HepG2 (cell line): ENCODE measurements at regions not wholly inside any gene's neighbourhood (a gene's known extent, or its start where the extent isn't known, plus 50 kb on each side); places are given as distances from the start of the nearest gene placed in this dataset.

ENCODE experiments used
- ASH2L ChIP-seq: fragments of 300-600, 200-600 bp; sonication (generic); IDR thresholded peaks from 2 replicates; pipeline ENCODE4 v1.7.0; 2017; ENCODE audit warnings: low read depth, mild to moderate bottlenecking, moderate library complexity, mixed read lengths, low read length; ENCODE audit not compliant: insufficient read length
- ATF1 ChIP-seq: IDR thresholded peaks from 2 replicates; pipeline ENCODE4 v1.6.1; 2016; ENCODE audit warnings: mild to moderate bottlenecking, control low read depth
- ATF7-NPFF ChIP-seq: sonication (generic); formaldehyde crosslinking; IDR thresholded peaks from 2 replicates; pipeline ENCODE4 v1.8.1; 2023; ENCODE audit warnings: mild to moderate bottlenecking, low read depth, missing genetic modification reagents, moderate library complexity
- BCLAF1 ChIP-seq: fragments of 450-650 bp; IDR thresholded peaks from 2 replicates; pipeline ENCODE4 v1.6.1; 2017; ENCODE audit warnings: mild to moderate bottlenecking
- FOXA3 ChIP-seq: IDR thresholded peaks from 2 replicates; pipeline ENCODE4 v1.6.1; 2016; ENCODE audit warnings: missing genetic modification reagents, missing compliant biosample characterization
- GATAD2A ChIP-seq: IDR thresholded peaks from 2 replicates; pipeline ENCODE4 v1.6.1; 2016
- MED1 ChIP-seq: sonication (generic); formaldehyde crosslinking; IDR thresholded peaks from 2 replicates; pipeline ENCODE4 v1.4.0; 2020; ENCODE audit warnings: missing genetic modification reagents
- NCOA2 ChIP-seq: sonication (generic); formaldehyde crosslinking; IDR thresholded peaks from 2 replicates; pipeline ENCODE4 v1.8.0; 2022; ENCODE audit warnings: inconsistent platforms
- NCOR1 ChIP-seq: fragments of 200-600 bp; sonication (generic); IDR thresholded peaks from 2 replicates; pipeline ENCODE4 v1.7.0; 2017; ENCODE audit warnings: antibody characterized with exemption, low read length, borderline replicate concordance
- SOX13 ChIP-seq, 3 experiments: fragments of 450-650 bp in 1 of 3; sonication (generic) in 1 of 3; formaldehyde crosslinking in 1 of 3; IDR thresholded peaks in 2 of 3; conservative IDR thresholded peaks in 1 of 3; 2 replicates each; pipeline versions ENCODE4 v1.5.0 to v1.6.1; 2016 to 2020; ENCODE audit warnings: antibody characterized with exemption in 1 of 3, mild to moderate bottlenecking in 1 of 3, missing compliant biosample characterization in 1 of 3, missing genetic modification reagents in 1 of 3, moderate library complexity in 1 of 3
- SOX6 ChIP-seq, 2 experiments: fragments of 450-650 bp in 1 of 2; sonication (generic) in 1 of 2; formaldehyde crosslinking in 1 of 2; IDR thresholded peaks; 2 replicates each; pipeline versions ENCODE4 v1.4.0 to v1.6.1; 2017 to 2020; ENCODE audit warnings: antibody characterized with exemption in 1 of 2, mild to moderate bottlenecking in 1 of 2, missing genetic modification reagents in 1 of 2
- TCF7 ChIP-seq: sonication (generic); IDR thresholded peaks from 2 replicates; pipeline ENCODE4 v1.6.1; 2016; ENCODE audit warnings: antibody characterized with exemption, low read depth
- ZNF704 ChIP-seq: sonication (generic); formaldehyde crosslinking; IDR thresholded peaks from 2 replicates; pipeline ENCODE4 v1.8.1; 2023; ENCODE audit warnings: mild to moderate bottlenecking, inconsistent platforms, moderate library complexity, missing genetic modification reagents, borderline replicate concordance
- TF ChIP-seq, protein P1 (sequence below): IDR thresholded peaks from 2 replicates; pipeline ENCODE4 v1.6.1; 2016; ENCODE audit warnings: missing compliant biosample characterization, missing genetic modification reagents, borderline replicate concordance
- TF ChIP-seq, protein P2 (sequence below): sonication (generic); formaldehyde crosslinking; IDR thresholded peaks from 2 replicates; pipeline ENCODE4 v1.4.0; 2020; ENCODE audit warnings: missing genetic modification reagents, borderline replicate concordance
- TF ChIP-seq, protein P3 (sequence below), 2 experiments: sonication (generic) in 1 of 2; formaldehyde crosslinking in 1 of 2; IDR thresholded peaks; 2 replicates each; pipeline versions ENCODE4 v1.4.0 to v1.6.1; 2016 to 2020; ENCODE audit warnings: borderline replicate concordance in 1 of 2, low read depth in 1 of 2, mild to moderate bottlenecking in 1 of 2, missing genetic modification reagents in 1 of 2

GRCh38 chr3:66819993-66820501, 178.1 kb upstream of the KBTBD8 start (continued):
- TF ChIP-seq, protein P1, sequence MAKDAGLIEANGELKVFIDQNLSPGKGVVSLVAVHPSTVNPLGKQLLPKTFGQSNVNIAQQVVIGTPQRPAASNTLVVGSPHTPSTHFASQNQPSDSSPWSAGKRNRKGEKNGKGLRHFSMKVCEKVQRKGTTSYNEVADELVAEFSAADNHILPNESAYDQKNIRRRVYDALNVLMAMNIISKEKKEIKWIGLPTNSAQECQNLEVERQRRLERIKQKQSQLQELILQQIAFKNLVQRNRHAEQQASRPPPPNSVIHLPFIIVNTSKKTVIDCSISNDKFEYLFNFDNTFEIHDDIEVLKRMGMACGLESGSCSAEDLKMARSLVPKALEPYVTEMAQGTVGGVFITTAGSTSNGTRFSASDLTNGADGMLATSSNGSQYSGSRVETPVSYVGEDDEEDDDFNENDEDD (CRISPR knock-in tag): no peak
- TF ChIP-seq TCF7 (peak; percentile 19; the same call in 1 of the 2 replicates), SOX13 (IDR thresholded peaks at IDR 0.05) (no peak), SOX13 (CRISPR knock-in tag; conservative IDR thresholded peaks at IDR 0.05 in 1 of 2, IDR thresholded peaks at IDR 0.05 in 1 of 2) (peak in 1 of 2 experiments; percentile 79; a peak in 2 of 4 replicates), ATF7-NPFF (CRISPR knock-in tag) (no peak), SOX6 (IDR thresholded peaks at IDR 0.05) (no peak), SOX6 (CRISPR knock-in tag; IDR thresholded peaks at IDR 0.05) (peak; percentile 81), ZNF704 (no peak), MED1 (CRISPR knock-in tag) (0 out of 2 replicates have a peak, but pooled peaks have one; percentile 28), ATF1 (CRISPR knock-in tag) (peak; percentile 51; the same call in 1 of the 2 replicates), NCOR1 (peak; percentile 51; the same call in 1 of the 2 replicates), ASH2L (peak; percentile 37), BCLAF1 (no peak), FOXA3 (peak; percentile 13; the same call in 1 of the 2 replicates), GATAD2A (CRISPR knock-in tag) (0 out of 2 replicates have a peak, but pooled peaks have one; percentile 20), NCOA2 (CRISPR knock-in tag) (peak; percentile 82)
- TF ChIP-seq, protein P2, sequence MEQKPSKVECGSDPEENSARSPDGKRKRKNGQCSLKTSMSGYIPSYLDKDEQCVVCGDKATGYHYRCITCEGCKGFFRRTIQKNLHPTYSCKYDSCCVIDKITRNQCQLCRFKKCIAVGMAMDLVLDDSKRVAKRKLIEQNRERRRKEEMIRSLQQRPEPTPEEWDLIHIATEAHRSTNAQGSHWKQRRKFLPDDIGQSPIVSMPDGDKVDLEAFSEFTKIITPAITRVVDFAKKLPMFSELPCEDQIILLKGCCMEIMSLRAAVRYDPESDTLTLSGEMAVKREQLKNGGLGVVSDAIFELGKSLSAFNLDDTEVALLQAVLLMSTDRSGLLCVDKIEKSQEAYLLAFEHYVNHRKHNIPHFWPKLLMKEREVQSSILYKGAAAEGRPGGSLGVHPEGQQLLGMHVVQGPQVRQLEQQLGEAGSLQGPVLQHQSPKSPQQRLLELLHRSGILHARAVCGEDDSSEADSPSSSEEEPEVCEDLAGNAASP (CRISPR knock-in tag): peak; percentile 95; the same call in 1 of the 2 replicates
- TF ChIP-seq, protein P3, sequence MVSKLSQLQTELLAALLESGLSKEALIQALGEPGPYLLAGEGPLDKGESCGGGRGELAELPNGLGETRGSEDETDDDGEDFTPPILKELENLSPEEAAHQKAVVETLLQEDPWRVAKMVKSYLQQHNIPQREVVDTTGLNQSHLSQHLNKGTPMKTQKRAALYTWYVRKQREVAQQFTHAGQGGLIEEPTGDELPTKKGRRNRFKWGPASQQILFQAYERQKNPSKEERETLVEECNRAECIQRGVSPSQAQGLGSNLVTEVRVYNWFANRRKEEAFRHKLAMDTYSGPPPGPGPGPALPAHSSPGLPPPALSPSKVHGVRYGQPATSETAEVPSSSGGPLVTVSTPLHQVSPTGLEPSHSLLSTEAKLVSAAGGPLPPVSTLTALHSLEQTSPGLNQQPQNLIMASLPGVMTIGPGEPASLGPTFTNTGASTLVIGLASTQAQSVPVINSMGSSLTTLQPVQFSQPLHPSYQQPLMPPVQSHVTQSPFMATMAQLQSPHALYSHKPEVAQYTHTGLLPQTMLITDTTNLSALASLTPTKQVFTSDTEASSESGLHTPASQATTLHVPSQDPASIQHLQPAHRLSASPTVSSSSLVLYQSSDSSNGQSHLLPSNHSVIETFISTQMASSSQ (IDR thresholded peaks at IDR 0.05; ENCODE audit: low read depth): no peak
- TF ChIP-seq, protein P3 (CRISPR knock-in tag; IDR thresholded peaks at IDR 0.05; ENCODE audit: borderline replicate concordance): peak; percentile 28; the same call in 1 of the 2 replicates
